ENCODE measurements at regions not wholly inside any gene's neighbourhood (a gene's known extent, or its start where the extent isn't known, plus 50 kb on each side); places are given as distances from the start of the nearest gene placed in this dataset.

DNA sequence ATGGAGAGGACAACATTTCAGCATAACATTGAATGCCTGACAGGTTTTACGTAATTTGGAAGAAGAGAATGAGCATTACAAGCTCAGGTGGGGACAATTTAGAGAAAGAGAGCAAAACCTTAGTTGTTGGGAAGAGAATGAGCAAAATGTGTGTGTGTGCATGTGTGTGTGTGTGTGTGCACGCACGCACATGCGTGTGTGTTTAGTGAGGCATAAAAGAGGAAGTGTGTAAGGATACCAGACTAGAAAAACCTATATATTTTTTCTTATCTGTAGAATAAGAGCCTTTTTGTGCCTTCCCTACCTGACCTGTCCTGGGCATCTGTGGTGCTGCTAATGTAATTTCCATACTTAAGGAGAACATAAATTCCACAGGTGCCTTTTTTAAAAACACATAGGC, 99.0 kb upstream of the PLXNA2 start:
- Histone ChIP-seq H3K9ac (ENCODE audit: low read length) (no peak overlapping the region), H3K36me3 (ENCODE audit: insufficient read depth, low read length) (no peaks in the 10 kb centered on the region), H3K4me3 (ENCODE audit: low read length) (no peak overlapping the region), H2AFZ (ENCODE audit: low read depth, low read length) (no peak overlapping the region), H3K9me2 (ENCODE audit: insufficient read depth, low read length) (no peaks in the 10 kb centered on the region), H4K20me1 (ENCODE audit: insufficient read depth) (no peaks in the 10 kb centered on the region), H3K27me3 (ENCODE audit: insufficient read depth, low read depth, low read length) (no peaks in the 10 kb centered on the region), H3K9me3 (ENCODE audit: low read length) (no peaks in the 10 kb centered on the region), H3K4me2 (ENCODE audit: low read length) (no peak overlapping the region), H3K27ac (ENCODE audit: low read length) (no peak overlapping the region), H3K79me2 (replicated peaks; ENCODE audit: insufficient read depth, low read length) (no peaks in the 10 kb centered on the region), H3F3A (ENCODE audit: insufficient read depth, low read length, poor library complexity, severe bottlenecking) (no peaks in the 10 kb centered on the region)
- TF ChIP-seq EZH2 (IDR thresholded peaks at IDR 0.05; ENCODE audit: borderline replicate concordance, insufficient read depth, low read length, poor library complexity, severe bottlenecking) = no peak
- TF ChIP-seq, protein P1, sequence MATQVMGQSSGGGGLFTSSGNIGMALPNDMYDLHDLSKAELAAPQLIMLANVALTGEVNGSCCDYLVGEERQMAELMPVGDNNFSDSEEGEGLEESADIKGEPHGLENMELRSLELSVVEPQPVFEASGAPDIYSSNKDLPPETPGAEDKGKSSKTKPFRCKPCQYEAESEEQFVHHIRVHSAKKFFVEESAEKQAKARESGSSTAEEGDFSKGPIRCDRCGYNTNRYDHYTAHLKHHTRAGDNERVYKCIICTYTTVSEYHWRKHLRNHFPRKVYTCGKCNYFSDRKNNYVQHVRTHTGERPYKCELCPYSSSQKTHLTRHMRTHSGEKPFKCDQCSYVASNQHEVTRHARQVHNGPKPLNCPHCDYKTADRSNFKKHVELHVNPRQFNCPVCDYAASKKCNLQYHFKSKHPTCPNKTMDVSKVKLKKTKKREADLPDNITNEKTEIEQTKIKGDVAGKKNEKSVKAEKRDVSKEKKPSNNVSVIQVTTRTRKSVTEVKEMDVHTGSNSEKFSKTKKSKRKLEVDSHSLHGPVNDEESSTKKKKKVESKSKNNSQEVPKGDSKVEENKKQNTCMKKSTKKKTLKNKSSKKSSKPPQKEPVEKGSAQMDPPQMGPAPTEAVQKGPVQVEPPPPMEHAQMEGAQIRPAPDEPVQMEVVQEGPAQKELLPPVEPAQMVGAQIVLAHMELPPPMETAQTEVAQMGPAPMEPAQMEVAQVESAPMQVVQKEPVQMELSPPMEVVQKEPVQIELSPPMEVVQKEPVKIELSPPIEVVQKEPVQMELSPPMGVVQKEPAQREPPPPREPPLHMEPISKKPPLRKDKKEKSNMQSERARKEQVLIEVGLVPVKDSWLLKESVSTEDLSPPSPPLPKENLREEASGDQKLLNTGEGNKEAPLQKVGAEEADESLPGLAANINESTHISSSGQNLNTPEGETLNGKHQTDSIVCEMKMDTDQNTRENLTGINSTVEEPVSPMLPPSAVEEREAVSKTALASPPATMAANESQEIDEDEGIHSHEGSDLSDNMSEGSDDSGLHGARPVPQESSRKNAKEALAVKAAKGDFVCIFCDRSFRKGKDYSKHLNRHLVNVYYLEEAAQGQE (IDR thresholded peaks at IDR 0.05; ENCODE audit: borderline replicate concordance) = no peak
- no peak for TF ChIP-seq SMC3 (conservative IDR thresholded peaks at IDR 0.05; ENCODE audit: poor library complexity)
- TF ChIP-seq TAF1 (IDR thresholded peaks at IDR 0.05; ENCODE audit: low read depth) = no peak
- TF ChIP-seq MXI1 (conservative IDR thresholded peaks at IDR 0.05; ENCODE audit: poor library complexity, severe bottlenecking) = no peak
- TF ChIP-seq, protein P2, sequence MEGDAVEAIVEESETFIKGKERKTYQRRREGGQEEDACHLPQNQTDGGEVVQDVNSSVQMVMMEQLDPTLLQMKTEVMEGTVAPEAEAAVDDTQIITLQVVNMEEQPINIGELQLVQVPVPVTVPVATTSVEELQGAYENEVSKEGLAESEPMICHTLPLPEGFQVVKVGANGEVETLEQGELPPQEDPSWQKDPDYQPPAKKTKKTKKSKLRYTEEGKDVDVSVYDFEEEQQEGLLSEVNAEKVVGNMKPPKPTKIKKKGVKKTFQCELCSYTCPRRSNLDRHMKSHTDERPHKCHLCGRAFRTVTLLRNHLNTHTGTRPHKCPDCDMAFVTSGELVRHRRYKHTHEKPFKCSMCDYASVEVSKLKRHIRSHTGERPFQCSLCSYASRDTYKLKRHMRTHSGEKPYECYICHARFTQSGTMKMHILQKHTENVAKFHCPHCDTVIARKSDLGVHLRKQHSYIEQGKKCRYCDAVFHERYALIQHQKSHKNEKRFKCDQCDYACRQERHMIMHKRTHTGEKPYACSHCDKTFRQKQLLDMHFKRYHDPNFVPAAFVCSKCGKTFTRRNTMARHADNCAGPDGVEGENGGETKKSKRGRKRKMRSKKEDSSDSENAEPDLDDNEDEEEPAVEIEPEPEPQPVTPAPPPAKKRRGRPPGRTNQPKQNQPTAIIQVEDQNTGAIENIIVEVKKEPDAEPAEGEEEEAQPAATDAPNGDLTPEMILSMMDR (IDR thresholded peaks at IDR 0.05; ENCODE audit: poor library complexity, severe bottlenecking) = no peak
- no peak for TF ChIP-seq RAD21 (conservative IDR thresholded peaks at IDR 0.05)
- no peak for TF ChIP-seq POLR2AphosphoS5 (IDR thresholded peaks at IDR 0.05)
- no peak for TF ChIP-seq EP300 (conservative IDR thresholded peaks at IDR 0.05; ENCODE audit: poor library complexity, severe bottlenecking)

DNA sequence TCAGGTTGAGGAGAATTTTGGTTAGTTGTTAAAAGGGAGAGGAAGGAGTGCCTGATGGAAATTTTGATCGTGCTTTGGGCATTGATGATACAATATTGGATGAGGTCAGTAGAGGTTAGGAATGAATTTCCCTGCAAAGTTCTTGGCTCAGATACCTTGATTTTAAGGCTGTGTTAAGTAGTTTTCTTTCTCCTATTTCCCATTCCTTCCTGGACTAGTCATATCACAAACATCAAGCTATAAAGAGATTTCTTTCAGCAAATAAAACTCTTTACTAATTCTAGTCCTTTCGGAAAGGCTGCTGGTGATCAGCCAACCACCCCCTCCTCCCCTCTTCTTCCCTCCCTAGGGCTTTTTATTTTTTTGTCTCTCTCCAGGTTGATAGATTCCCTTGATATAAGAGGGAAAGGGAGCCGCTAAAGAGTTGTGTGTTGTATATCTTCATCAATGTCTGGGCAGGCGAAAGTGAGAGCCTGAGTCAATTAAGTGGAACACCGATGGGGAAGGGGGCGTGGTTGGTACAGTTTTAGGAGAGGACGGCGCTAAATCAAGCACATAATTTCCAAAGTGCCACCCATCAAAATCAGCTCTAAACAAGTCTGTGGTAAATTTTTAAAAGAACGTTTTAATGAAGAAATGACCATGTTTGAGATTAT, 100.1 kb upstream of the PLXNA2 start:
- Histone ChIP-seq H2AFZ (ENCODE audit: low read depth, low read length) (no peak overlapping the region), H3K9me2 (ENCODE audit: insufficient read depth, low read length) (no peaks in the 10 kb centered on the region), H3F3A (ENCODE audit: insufficient read depth, low read length, poor library complexity, severe bottlenecking) (no peaks in the 10 kb centered on the region), H3K79me2 (replicated peaks; ENCODE audit: insufficient read depth, low read length) (no peaks in the 10 kb centered on the region), H3K27ac (ENCODE audit: low read length) (no peak overlapping the region), H3K9me3 (ENCODE audit: low read length) (no peaks in the 10 kb centered on the region), H3K9ac (ENCODE audit: low read length) (no peak overlapping the region), H4K20me1 (ENCODE audit: insufficient read depth) (no peaks in the 10 kb centered on the region), H3K27me3 (ENCODE audit: insufficient read depth, low read depth, low read length) (no peaks in the 10 kb centered on the region), H3K4me2 (ENCODE audit: low read length) (no peak overlapping the region), H3K4me3 (ENCODE audit: low read length) (no peak overlapping the region), H3K36me3 (ENCODE audit: insufficient read depth, low read length) (no peaks in the 10 kb centered on the region)
- no peak for TF ChIP-seq EP300 (conservative IDR thresholded peaks at IDR 0.05; ENCODE audit: poor library complexity, severe bottlenecking)
